ENCODE measurements at regions not wholly inside any gene's neighbourhood (a gene's known extent, or its start where the extent isn't known, plus 50 kb on each side); places are given as distances from the start of the nearest gene placed in this dataset.

DNA sequence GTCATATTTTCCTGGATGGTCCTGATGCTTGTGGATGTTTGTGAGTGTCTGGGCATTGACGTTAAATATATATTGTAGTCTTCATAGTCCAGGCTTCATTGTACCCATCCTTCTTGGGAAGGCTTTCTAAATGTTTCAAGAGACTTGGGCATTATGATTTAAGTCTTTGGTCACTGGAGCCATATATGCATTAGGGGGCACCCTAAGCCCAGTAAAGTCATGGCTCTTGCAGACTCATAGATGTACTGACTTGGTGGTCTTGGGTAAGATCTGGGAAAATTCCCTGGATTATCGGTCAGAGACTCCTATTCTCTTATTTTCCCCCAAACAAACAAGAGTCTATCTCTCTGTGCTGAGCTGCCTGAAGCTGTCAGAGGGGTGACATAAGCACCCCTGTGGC lies 271.1 kb downstream of the TRIM36 start:
- TF ChIP-seq CTCF (IDR thresholded peaks at IDR 0.05) (no peak), POLR2A (IDR thresholded peaks at IDR 0.05) (no peak)
